Left renal pelvis (tissue), 4 donors: ENCODE measurements at regions not wholly inside any gene's neighbourhood (a gene's known extent, or its start where the extent isn't known, plus 50 kb on each side); places are given as distances from the start of the nearest gene placed in this dataset.

Experiments used
- DNase-seq, 4 donors: peaks; one replicate each; pipeline ENCODE4 v3.0.0-alpha.2; 2013; ENCODE audit warnings: low read depth in 4 of 4, low spot score in 3 of 4

DNA sequence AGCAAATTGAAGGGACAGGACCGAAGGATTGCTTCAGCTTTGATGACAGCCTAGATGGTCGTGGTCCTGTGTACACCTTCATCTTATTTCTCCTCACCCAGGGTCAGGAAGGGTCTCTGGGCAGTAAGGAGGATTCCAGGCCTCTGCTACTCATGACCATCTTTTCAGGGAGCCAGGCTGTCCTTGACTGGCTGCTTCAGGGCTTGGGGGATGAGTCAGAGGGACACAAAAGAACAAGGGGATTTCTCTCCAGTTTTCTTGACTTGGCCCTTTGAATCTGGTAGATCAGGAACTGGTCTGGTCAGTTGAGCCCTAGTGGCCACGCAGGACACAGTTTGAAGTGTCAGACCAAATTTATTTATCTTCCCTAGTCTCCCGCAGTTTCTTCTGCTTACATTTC is 402.1 kb upstream of the CHD6 start:
- DNase-seq = no peak

DNA sequence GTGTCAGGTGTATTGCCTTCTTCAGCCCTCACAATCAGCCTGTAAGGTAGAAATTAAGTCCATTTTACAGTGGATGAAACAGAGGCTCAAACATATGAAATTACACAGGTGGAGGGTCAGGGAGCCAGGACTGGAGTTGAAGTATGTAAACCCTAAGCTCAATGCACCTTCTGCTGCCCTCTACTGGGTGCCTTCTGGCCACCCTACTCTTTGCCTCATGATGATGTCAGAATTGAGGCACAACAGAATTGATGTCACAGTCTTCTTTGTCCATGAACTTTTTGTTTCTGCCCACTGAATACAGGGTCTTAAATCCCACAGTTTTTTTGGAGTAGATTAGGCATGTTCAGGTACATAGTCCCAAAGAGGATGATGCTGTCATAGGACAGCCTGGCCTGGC is 400.8 kb upstream of the CHD6 start:
- no peak for DNase-seq

DNA sequence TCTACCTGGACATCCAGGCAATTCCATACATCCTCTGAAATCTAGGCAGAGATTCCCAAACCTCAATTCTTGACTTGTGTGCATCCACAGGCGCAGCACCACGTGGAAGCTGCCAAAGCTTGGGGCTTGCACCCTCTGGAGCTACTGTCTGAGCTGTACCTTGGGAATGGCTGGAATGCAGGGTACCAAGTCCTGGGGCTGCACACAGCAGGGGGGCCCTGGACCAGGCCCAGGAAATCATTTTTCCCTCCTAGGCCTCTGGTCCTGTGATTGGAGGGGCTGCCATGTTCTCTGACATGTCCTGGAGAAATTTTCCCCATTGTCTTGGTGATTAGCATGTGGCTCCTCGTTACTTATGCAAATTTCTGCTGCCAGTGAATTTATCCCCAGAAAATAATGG is 391.9 kb upstream of the CHD6 start:
- no peak for DNase-seq

DNA sequence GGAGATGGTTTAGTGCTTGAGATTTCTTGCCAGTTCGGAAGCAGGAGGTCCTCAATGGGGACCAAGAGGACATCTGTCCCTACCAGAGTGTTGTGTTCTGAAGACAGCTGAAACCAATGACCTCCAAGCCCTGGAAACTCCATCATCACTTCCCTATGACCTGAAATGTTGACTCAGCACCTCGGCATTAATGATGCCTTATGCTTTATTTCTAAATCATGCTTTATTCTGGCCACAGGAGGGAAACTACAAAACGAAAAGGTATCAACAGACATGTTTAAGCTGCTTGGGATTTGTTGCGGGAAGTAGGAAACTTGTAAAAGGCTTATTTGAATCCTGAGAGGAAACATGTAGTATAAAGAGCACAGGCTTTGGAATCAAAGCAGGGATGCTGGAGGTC is 389.1 kb upstream of the CHD6 start:
- DNase-seq = no peak

DNA sequence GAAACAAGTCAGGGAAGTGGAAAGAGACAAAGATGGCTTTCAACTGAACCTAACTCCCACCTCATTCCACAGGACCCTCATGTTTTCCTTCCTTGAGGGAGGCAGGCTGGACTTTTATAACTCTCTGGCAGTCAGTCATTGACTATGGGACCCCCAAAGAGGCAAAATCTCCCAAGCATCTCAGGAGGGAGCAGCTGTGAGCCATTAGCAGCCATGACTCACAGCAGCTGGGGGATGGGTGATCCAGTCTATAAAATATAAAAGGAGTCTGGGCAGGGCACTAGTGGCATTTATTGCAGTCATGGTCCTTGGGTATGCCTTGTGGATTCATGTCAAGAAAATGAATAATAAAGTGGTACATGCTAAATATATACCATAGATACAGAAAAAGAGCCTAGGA is 387.0 kb upstream of the CHD6 start:
- DNase-seq = no peak

DNA sequence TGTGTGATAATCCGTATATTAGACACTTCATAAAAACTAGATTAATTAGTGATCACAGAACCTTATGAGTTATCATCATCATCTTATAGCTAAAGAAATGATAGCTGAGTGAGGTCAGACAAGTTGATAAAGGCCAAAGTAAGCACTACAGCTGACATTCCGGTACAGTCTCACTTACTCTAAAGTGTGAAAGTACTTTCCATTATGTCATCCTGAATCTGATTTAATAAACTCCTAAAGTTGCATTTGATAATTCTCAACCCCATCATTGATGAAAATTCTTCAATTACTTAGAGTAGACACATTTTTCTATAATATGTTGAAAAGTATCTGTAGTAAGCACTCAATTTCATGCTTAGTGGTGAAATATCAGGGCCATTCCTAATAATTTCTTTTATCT is 385.2 kb upstream of the CHD6 start:
- DNase-seq = no peak

DNA sequence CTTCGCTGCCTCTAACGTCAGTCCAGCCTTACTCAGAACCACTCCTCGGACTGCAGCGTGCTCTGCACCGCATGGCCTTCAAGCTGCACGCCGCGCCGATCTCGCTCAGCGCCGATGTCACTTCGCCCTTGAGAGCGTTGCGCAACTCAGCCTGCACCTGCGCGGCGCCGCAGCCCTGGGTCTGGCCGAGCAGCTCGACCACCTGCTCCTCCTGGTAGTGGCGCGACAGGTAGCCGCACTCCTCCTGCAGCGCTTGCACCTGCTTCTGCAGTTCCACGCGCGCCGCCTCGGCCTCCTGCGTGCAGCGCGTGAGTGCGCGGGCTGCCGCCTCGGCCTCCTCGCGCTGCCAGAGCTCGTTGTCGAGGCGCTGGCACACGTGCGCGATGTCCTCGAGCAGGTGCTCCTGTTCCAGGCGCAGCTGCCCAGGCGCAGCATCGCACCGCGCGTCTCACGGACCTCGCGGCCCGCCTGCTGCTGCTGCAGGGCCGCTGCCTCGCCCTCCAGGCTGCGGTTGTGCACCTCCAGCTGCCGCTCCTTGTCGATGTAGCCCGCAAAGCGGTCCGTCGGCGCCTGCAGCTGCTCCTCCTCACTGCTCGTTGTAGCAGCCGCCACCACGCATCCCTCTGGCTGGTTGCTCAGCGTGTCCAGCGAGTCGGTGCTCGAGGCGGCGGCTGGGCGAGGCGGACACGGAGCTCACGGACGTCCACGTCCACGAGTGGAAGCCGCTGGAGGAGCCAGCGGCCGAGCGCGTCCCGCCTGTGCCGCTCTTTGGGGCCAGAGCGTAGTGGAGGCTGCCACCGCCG is 380.6 kb upstream of the CHD6 start:
- no peak for DNase-seq

DNA sequence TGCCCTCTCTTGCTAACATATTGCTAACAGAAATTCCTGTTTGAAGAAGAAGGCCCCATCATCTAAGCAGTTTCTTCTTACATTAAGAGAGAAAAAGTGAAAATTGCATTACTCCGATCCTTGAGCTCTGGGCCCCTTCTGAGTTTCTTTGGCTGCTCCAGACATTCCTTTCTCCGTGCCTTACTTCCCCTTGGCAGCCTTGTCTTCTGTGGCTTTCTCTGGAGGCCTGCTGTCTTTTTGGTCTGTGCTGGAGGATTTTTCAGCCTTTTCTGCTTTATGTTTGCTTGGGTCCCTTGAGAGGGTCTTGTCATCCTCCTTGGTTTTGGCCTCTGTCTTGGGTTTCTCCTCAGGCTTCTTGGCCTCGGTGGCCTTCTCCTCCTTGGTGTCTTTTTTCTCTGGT is 378.8 kb upstream of the CHD6 start:
- DNase-seq = no peak

DNA sequence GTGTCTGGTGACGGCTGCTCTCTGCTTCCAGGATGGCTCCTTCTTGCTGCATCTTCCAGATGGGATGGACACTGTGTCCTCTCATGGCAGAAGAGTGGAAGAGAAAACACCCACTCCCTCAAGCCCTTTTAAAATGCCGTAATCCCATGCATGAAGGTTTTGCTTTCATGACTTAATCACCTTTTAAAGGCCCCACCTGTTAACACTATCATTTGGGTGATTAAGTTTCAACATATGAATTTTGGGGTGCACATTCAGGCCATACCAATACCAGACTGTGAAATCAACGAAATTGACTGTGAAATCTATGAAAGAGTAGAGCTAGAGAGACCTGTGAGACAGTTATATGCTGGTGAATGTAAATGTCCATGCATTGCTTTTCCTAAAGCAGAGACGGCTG is 374.3 kb upstream of the CHD6 start:
- DNase-seq = no peak

DNA sequence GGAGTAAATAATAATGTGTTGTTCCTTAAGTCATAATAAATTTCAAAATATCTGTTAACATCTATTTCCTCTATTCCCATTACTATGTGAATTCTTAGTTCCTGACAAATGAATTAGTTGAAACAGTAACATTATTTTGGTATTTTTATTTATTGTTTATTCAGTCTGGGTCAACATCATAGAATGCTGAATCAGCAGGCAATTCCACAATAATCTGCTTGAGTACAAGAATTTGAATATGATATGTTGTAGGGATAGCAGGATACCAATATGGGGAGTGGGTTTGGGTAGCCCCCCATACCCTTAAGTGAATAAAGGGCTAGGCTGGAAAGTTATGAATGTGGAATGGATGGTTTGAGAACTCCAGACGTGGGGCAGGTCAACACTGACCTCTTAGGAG is 373.2 kb upstream of the CHD6 start:
- no peak for DNase-seq

DNA sequence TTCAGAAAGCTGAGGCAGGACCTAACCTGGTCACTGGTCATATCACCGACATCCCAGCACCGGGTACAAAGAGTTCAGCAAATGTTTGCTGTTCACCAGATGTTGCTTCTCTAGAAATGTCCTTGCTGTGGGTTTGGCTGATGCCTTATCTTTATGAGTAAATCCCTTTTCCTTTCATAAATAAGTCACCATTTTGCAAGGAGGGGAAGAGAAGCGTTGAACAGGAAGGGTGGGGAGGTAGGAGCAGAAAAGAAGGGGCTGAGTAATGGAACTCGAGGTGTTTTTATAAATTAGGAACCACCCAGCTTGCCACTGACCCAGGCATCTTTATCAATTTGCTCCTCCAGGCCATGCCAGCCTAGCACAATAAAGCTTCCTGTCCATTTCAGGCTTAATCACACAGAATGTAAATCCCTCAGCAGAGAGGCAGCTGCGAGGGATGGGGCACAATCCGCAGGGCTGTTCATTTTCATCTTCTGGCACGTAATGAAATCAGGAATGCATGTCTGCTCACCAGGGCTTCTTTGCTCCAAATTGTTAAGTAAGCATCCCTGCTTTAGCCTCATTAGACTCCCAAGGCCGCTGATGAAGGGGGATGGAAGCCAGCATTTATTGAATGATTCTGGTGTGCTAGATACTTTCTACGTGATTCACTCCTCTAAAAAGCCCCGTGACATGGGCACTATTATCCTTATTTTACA is 371.9 kb upstream of the CHD6 start:
- DNase-seq = no peak

DNA sequence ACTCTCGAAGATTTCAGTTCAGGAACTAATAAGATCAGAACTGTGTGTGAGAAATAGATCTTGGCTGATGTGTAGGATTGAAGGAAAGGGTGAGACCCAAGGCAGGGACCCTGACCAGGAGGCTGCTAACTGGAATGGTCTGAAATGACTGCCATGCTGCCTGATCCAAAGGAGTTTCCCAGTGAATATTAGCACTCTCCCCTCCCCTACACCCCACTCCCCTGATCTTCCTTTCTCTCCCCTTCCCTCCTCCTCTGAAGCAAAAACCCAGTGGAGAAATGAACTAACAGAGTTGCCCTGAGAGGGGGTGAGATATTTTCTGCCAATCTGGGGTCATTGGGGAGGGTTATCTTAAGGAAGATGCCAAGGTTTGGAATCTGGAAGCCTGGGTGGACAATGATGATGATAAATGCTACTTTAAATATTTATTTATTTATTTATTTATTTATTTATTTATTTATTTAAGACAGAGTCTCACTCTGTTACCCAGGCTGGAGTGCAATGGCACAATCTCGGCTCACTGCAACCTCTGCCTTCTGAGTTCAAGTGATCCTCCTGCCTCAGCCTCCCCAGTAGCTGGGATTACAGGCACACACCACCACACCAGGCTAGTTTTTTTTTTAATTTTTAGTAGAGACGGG is 371.0 kb upstream of the CHD6 start:
- no peak for DNase-seq

DNA sequence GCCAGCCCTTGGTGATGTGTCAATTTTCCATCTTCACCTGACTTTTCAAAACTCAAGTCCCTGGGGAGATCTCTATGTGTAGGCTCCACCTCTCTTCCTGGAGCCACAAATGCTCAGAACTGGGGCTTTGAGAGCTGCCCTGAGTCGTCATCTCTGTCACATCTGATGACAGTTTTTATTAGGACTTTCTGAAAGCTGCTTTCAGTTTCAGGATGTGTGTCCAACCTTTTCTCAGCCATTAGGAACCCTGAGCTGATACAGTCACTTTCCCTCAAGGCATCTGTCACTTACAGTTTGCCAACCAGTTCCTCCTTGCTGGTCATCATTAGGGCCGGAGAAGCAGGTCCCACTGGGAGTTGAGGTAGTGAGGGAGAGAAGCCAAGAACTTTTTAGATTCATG is 365.9 kb upstream of the CHD6 start:
- no peak for DNase-seq

DNA sequence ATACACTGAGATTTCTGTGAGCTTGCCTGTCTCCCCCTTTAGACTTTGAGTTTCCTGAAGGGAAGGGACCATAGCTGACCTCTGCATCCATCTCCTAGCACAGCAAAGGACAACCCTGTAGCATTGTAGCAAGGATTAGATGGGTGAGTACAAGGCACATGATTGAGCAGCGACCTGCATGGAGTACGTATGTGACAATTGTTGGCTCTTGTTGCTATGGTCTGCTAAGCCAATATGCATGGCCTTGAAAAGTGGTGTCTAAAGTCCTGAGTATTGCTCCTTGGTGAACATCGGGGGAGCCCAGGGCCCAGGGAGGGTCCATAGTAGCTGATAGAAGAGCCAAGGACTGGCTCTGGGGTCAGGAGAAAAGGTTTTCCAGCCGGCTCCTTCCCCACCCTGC is 365.0 kb upstream of the CHD6 start:
- DNase-seq = no peak

DNA sequence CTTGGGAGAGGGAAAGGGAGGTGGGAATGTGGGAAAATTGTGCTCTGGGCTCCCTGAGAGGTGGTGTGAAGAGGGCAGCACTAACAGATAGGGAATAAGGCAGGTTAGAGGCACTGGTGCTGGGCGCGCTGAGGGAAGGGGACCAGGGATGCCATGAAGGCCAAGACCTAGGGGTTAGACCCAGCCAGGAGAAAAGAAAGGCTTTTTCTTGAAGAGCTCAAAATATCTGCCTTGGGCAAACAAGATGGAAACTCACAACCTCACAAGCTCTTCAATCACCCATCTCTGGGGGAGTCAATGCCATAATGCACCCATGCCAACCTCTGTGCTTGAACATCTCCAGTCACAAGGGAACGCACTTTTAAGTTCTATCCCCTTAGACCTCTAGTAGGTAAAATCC is 363.6 kb upstream of the CHD6 start:
- no peak for DNase-seq

DNA sequence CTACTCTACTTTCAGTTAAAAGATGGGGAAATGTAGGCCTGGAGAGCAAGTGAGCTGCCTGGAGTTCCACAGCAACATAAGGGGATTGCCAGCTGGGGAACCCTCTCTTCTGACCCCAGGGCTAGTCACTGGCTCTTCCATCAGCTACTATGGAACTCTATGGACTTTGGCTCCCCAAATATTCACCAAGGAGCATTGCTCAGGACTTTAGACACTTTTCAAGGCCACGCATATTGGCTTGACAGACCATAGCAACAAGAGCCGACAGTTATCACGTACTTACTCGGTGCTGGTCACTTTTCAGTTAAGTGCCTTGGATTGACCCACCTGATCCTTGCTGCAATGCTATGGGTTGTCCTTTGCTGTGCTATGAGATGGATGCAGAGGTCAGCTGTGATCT is 360.7 kb upstream of the CHD6 start:
- DNase-seq = no peak

DNA sequence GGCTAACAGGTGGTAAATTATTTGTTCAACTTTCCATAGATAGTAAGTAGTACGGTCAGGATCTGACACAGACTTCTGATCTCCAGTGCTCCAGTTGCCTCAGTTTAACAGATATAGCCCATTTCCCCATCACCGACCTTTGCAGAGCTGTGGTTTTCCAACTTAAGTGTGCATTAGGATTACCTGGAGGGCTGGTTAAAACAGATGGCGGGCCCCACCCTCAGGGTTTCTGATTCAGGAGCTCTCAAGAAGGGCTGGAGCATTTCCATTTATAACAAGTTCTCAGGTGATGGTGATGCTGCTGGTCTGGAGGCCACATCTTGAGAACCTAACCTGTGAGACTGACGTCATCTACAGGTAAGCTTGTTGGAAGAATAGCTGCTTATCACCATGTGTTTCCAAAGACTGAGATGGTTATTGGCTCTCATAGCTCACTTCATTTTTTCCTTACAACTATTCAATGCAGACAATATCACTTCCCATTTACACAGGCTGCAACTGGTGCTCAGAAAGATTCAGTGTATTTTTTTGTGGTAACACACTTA is 360.1 kb upstream of the CHD6 start:
- DNase-seq = no peak

DNA sequence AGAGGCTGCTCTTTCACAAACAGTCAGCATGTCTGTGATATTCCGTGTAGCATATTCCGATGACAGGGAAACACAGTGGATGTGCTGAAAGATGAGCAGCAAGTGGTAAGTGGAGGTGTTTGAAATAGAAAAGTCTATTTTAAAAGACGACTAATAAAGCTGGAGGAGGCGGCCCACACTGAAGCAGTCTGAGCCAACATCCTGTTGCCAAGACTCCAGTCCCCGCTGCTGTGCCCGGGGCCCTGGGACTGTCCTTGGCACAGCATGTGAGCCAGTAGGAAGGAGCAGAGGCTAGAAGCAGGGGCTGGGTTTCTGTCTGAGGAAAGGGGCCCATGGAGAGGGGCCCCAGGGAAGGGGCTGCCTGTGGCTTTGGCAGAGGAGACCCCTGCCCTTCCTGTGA is 351.5 kb upstream of the CHD6 start:
- no peak for DNase-seq

DNA sequence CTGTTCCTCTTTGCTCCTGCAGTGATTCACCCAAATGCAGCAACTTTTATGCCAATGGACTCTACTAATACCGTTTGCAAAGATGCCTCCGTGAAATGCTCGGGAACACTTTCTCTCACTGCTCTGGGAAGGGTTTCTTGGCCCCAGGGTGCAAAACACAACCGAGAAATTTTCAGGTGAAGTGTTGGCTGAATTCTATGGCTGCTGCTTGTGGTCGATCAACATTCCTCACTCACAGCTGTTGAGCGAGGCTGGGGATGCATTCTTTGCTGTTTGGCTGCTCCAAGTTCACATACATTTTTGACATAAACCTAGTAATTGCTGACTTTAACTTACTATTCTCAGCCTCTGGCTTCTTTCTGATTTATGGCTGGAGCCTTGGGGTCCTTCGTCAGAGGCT is 342.0 kb upstream of the CHD6 start:
- no peak for DNase-seq

DNA sequence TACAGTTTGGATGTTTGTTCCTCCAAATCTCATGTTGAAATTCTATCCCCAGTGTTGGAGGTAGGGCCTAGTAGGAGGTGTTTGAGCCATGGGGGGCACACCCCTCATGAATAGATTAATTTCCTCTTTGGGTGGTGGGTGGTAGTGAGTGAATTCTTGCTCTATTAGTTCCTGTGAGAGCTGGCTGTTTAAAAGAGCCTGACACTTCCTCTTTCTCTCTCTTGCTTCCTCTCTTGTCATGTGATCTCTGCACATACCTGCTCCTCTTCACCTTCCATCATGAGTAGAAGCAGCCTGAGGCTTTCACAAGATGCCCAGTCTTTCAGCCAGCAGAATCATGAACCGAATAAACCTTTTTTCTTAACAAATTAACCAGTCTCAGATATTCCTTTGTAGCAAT is 340.2 kb upstream of the CHD6 start:
- DNase-seq = no peak

DNA sequence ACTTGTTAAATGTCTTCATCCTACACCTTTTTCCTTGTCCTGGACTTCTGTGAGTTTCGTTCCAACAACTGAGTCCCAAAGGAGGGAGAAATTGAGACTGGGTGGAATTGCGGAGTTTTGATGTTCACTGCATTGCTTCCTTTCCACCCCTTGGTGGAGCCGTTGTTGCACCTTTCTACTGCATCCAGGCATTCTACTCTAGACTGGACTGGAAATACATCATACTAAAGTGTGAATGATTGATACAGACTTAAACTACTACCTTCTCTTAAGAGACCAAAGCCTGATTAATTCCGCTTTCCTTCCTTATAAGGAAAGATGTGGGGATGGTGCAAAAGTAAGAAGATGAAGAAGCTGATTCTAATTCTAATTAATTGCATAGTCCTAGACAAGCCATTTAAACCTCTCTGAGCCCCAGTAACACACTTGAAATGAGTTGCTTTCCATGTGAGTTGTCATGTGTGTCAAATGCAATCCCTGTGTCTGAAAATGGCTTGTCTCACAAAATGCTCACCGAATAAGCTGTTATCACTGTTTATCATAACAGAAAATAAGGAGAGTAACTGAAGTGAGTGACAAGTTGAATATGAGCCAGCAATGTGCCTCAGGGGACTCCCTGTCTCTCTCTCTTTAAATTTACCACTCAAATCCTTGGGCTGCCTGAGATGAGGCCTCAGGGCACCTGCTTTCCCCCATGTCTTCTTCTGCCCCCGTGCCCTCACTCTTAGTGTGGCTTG is 338.3 kb upstream of the CHD6 start:
- no peak for DNase-seq
